ENCODE measurements at regions not wholly inside any gene's neighbourhood (a gene's known extent, or its start where the extent isn't known, plus 50 kb on each side); places are given as distances from the start of the nearest gene placed in this dataset.

DNA sequence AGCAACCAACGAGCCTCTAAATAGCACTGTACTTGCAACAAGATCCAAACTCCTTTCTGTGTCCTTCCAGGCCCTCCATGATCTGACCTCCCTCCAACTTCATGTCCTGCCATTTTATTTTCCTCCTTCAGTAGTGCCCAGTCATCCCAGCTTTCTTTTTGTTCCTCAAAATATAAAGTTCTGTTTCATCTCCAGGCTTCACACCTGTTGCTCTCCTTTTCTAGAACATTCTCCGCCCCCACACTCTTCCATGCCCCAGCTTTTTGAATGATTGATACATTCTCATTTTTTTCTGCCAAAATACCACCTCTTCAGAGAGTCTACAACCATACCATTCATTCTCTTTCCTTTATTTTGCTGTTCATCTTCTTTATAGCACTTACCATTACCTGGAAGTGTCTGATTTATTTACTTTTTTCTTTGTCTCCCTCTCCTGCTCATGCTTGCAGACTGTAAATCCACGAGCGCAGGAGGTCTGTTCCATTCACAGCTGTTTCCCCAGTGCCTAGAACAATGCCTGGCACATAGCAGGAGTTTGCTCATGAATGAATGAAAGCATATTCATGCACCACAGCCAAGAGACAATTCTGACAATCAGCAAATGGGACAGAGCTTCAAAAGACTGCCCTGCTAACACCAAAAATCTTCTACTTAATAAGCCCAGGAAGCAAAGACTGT lies 296.4 kb downstream of the RPAP3 start:
- intact Hi-C loops (cut with micrococcal nuclease; ENCODE audit: unreplicated experiment), result no loop called here
- Histone ChIP-seq H3K4me3 (ENCODE audit: low read depth, low read length, poor library complexity, severe bottlenecking) (no peak overlapping the region), H3K9me3 (ENCODE audit: low read depth, low read length, poor library complexity, severe bottlenecking) (no peaks in the 10 kb centered on the region), H3K4me1 (ENCODE audit: insufficient read depth, low read length, poor library complexity, severe bottlenecking) (no peaks in the 10 kb centered on the region), H3K27me3 (replicated peaks; ENCODE audit: insufficient read depth, low read depth, low read length, poor library complexity) (no peaks in the 10 kb centered on the region), H3K36me3 (ENCODE audit: insufficient read depth, low read length, poor library complexity, severe bottlenecking) (no peaks in the 10 kb centered on the region), H3K27ac (ENCODE audit: low read depth, low read length, poor library complexity, severe bottlenecking) (no peak overlapping the region)
- BruUV-seq (replicated peaks), result no TSS peak
- TF ChIP-seq, protein P1, sequence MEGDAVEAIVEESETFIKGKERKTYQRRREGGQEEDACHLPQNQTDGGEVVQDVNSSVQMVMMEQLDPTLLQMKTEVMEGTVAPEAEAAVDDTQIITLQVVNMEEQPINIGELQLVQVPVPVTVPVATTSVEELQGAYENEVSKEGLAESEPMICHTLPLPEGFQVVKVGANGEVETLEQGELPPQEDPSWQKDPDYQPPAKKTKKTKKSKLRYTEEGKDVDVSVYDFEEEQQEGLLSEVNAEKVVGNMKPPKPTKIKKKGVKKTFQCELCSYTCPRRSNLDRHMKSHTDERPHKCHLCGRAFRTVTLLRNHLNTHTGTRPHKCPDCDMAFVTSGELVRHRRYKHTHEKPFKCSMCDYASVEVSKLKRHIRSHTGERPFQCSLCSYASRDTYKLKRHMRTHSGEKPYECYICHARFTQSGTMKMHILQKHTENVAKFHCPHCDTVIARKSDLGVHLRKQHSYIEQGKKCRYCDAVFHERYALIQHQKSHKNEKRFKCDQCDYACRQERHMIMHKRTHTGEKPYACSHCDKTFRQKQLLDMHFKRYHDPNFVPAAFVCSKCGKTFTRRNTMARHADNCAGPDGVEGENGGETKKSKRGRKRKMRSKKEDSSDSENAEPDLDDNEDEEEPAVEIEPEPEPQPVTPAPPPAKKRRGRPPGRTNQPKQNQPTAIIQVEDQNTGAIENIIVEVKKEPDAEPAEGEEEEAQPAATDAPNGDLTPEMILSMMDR (conservative IDR thresholded peaks at IDR 0.05; ENCODE audit: low read depth, low read length), result no peak
- no peak for TF ChIP-seq EZH2 (IDR thresholded peaks at IDR 0.05; ENCODE audit: borderline replicate concordance, low read depth, low read length, poor library complexity, severe bottlenecking)
- ChIA-PET POLR2A (ENCODE audit: low non-redundant PET) (no interaction called here), CTCF (no interaction called here)
- DNase-seq (ENCODE audit: low spot score), result no peak

DNA sequence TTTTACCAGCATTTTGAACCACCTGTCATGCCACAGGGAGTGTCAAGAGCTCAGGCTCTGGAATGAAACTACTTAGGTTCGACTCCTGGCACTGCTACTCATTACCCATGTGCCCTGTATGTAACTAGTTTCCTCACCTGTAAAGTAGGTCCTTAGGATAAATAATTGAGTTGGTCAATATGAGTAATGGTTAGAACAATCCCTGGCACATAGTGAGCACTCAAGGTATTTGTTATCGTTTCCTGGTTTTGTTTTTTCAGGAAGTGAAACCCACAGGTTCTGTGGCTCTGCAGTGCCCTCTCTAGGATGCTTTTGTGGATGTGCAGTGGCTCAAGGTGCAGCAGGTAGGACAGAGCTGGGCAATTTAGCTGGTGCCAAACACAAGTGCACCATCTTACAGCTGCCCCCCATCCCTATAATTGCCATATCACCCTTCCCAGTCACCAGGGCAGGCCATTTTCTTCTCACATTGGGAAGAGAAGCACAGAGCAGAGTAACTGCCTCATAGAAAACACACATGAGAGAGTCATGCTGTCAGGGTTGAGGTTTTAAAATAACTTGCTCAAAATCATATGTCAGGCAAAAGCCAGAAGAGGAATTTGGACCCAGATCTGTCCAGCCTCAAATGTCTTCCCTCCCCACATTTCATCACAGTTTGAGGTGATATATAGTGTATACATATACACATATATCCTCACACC lies 297.5 kb downstream of the RPAP3 start:
- BruUV-seq (replicated peaks), result no TSS peak
- no peak for TF ChIP-seq EZH2 (IDR thresholded peaks at IDR 0.05; ENCODE audit: borderline replicate concordance, low read depth, low read length, poor library complexity, severe bottlenecking)
- TF ChIP-seq, protein P1 (conservative IDR thresholded peaks at IDR 0.05; ENCODE audit: low read depth, low read length), result peak; percentile 49
- ChIA-PET CTCF (interaction anchor here (0.6 to 1.3 kb wide), 3 partner anchors 11 to 376 kb away, joined by 3 read pairs; no protein-coding TSS in a partner anchor), POLR2A (ENCODE audit: low non-redundant PET) (no interaction called here)
- no peaks in the 10 kb centered on the region for H3K4me1 ChIP-seq (ENCODE audit: insufficient read depth, low read length, poor library complexity, severe bottlenecking)
- intact Hi-C loops (cut with micrococcal nuclease; ENCODE audit: unreplicated experiment), result no loop called here
- no peaks in the 10 kb centered on the region for H3K9me3 ChIP-seq (ENCODE audit: low read depth, low read length, poor library complexity, severe bottlenecking)
- DNase-seq (ENCODE audit: low spot score), result no peak
- no peak overlapping the region for H3K27ac ChIP-seq (ENCODE audit: low read depth, low read length, poor library complexity, severe bottlenecking)
- H3K4me3 ChIP-seq (ENCODE audit: low read depth, low read length, poor library complexity, severe bottlenecking), result no peak overlapping the region
- H3K36me3 ChIP-seq (ENCODE audit: insufficient read depth, low read length, poor library complexity, severe bottlenecking), result no peaks in the 10 kb centered on the region
- no peaks in the 10 kb centered on the region for H3K27me3 ChIP-seq (replicated peaks; ENCODE audit: insufficient read depth, low read depth, low read length, poor library complexity)

GRCh38 chr12:47407463-47408129 lies 298.2 kb downstream of the RPAP3 start:
- no peak overlapping the region for H3K4me3 ChIP-seq (ENCODE audit: low read depth, low read length, poor library complexity, severe bottlenecking)
- intact Hi-C loops (cut with micrococcal nuclease; ENCODE audit: unreplicated experiment), result no loop called here
- H3K36me3 ChIP-seq (ENCODE audit: insufficient read depth, low read length, poor library complexity, severe bottlenecking), result no peaks in the 10 kb centered on the region
- no peak for TF ChIP-seq EZH2 (IDR thresholded peaks at IDR 0.05; ENCODE audit: borderline replicate concordance, low read depth, low read length, poor library complexity, severe bottlenecking)
- TF ChIP-seq, protein P1 (conservative IDR thresholded peaks at IDR 0.05; ENCODE audit: low read depth, low read length), result no peak
- no TSS peak for BruUV-seq (replicated peaks)
- DNase-seq (ENCODE audit: low spot score), result no peak
- H3K27me3 ChIP-seq (replicated peaks; ENCODE audit: insufficient read depth, low read depth, low read length, poor library complexity), result no peaks in the 10 kb centered on the region
- H3K4me1 ChIP-seq (ENCODE audit: insufficient read depth, low read length, poor library complexity, severe bottlenecking), result no peaks in the 10 kb centered on the region
- H3K9me3 ChIP-seq (ENCODE audit: low read depth, low read length, poor library complexity, severe bottlenecking), result no peaks in the 10 kb centered on the region
- POLR2A ChIA-PET (ENCODE audit: low non-redundant PET), result no interaction called here
- no peak overlapping the region for H3K27ac ChIP-seq (ENCODE audit: low read depth, low read length, poor library complexity, severe bottlenecking)
- CTCF ChIA-PET, result interaction anchor here (0.6 to 1.3 kb wide), 3 partner anchors 10 to 375 kb away, joined by 3 read pairs; no protein-coding TSS in a partner anchor
